T-helper 1 cell (primary cell): ENCODE measurements at regions not wholly inside any gene's neighbourhood (a gene's known extent, or its start where the extent isn't known, plus 50 kb on each side); places are given as distances from the start of the nearest gene placed in this dataset.
"Not testable (repeated sequence)": the region's sequence is repeated elsewhere in the genome, so short reads cannot be mapped to it uniquely, and the experiment has no call there.

Source experiments
- DNase-seq, 5 donors: peaks; one replicate each; pipeline ENCODE4 v3.0.0-alpha.2; 2012 to 2020

DNA sequence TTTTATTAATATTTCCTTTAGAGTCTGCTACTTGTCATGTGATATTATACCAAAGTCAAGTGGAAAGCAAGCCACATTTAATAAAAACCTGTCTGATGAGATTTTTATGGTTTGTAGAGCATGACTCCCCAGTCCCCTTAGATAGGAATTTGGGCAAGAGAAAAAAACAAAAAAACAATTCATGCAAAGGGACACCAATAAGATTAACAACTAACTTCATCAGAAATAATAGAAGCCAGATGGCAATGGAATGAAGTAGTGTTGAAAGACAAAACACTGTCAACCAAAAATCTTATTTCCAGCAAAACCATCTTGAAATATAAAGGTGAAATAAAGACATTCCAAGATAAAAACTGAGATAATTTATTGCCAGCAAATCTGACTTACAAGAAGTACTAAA lies 228.8 kb upstream of the SGCG start:
- DNase-seq, result not testable (repeated sequence)

- DNase-seq, result not testable (repeated sequence)
Measured at GRCh38 chr13:22955147-22955546, 225.6 kb upstream of the SGCG start.

GRCh38 chr13:22956456-22957115 lies 224.2 kb upstream of the SGCG start:
- DNase-seq, result not testable (repeated sequence)

GRCh38 chr13:22959859-22960258 lies 220.9 kb upstream of the SGCG start:
- DNase-seq, result not testable (repeated sequence)

DNA sequence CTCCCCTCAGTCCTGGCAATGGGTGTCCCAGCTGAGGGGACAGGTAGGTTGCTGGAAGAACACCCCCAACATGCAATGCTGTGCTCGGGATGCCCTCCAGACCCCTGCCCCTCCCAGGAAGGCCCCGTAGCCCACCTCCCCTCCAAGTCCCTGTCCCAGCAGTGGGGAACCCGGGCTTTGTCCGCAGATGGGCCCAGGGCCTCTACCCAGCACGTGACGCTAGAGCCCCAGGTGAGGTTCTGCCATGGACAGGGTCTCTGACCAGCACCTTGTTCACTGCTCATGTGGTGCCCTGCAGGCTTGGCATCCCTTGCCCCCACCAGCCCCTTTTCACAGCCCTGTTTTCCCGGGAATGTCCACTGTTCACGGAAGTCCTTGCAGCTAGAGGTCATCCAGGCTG lies 220.0 kb upstream of the SGCG start:
- no peak for DNase-seq

DNA sequence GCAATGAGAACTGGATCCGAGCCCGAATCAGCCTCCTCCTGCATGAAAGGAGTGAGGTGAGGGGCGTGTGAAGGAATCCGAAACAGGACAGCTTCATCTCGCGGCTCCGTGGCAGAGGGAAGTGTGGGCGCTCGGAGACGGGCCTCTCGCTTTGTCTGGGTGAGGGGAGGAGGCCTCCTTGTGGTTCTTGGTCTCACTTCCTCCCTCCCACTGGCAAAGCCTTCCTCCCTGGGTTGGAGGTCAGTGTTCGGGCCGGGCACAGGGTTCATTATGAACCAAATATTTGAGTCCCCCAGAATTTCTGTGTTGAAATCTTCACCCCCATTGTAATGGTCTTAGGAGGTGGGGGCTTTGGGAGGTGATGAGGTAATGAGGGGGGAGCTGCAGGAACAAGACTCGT lies 219.4 kb upstream of the SGCG start:
- DNase-seq, result not testable (repeated sequence)

DNA sequence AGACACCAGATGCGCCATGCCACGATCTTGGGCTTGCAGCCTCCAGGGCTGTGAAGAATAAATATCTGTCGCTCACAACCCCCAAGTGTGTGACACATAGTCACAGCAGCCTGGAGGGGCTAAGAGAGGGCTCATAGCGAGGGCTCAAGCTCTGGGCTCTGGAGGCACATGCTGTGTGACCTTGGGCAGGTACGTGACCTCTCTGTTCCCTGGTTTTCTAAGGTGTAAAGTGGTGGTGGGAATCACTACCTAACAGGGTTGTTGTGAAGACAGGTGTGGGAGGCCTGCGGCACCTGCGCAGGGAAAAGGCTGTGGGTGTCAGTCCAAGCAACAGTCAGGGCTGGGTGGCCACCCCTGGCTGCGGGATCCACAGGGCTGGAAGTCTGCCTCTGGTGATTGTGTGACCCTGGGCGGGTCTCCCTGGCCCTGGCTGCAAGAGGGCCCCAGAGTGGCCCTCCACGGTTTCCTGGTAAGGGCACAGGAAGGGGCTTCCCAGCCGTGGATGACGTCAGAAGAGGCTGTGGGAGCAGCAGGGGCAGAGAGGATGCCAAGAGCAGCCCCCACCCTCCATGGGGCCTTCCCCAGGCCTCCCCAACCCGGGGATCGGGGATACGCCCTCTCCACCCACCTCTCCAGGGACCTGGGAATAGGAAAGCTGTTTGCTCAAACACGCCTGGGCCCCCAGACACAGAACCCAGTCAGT lies 218.8 kb upstream of the SGCG start:
- DNase-seq, result no peak

DNA sequence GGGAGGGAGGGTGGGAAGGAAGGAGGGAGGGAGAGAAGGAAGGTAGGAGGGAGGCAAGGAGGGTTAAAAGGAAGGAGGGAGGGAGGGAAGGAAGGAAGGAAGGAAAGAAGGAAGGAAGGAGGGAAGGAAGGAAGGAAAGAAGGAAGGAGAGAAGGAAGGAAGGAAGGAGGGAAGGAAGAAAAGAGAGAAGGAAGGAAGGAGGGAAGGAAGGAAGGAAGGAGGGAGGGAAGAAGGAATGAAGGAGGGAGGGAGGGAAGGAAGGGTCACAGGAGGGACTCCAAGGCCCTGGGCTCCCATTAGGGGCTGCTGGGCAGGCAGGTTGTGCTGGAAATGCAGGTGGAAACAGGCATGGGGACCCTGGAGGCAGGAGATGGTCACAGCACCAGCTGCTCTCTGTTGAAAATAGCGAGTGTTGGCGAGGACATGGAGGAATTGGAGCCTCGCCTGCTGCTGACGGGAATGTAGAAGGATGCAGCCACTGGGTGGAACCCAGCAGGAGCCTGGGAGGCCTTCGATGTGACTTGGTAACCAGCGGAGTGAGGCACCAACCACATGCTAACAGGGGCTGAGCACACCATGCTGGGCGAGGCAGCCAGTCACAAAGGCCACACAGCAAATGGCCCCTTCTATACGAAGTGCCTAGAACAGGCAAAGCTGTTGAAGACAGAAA lies 217.3 kb upstream of the SGCG start:
- not testable (repeated sequence) for DNase-seq

GRCh38 chr13:22964245-22964966 lies 216.4 kb upstream of the SGCG start:
- DNase-seq, result no peak

DNA sequence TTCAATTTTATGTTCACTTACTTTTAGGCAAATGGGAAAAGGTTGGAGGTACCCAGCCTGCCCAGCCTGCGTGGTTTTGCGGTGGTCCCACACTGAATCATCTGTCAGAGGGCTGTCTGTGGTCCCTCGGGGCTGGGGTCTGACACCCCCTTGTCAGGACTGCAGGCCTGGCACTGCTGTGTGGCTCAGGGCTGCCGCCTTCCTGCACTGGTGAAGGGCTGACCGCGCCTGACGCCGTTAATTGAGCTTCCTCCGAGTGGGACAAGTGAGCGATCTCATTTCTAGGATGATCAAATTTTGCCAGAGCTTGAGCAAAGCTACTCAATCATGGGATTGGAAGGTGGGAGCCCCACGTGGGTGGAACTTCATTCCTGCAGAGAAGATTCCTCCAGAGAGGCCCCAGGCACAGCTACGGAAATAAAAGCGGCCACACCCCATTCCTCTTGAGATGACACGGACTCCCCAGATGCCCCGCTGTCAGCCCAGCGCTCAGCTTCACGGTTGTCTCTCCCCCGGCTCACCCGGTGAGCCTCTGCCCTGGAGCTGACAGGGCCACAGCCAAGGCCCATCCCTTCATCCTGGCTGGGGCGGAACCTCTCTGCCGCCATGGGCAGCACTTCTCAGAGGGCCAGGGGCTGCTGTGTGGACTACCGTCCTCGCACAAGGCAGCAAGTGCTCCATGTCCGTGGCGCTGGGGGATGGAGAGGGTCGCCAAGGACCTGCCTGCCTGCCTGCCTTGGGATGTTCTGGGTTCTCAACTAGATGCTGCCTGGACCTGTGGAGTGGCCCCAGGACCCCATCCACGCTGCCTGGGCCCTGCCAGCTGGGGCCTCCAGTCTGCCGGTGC lies 215.5 kb upstream of the SGCG start:
- DNase-seq, result not testable (repeated sequence)

GRCh38 chr13:22965858-22966239 lies 214.9 kb upstream of the SGCG start:
- not testable (repeated sequence) for DNase-seq

- not testable (repeated sequence) for DNase-seq
Measured at GRCh38 chr13:22966753-22967152, 214.0 kb upstream of the SGCG start.

GRCh38 chr13:22967669-22968068 lies 213.1 kb upstream of the SGCG start:
- no peak for DNase-seq

DNA sequence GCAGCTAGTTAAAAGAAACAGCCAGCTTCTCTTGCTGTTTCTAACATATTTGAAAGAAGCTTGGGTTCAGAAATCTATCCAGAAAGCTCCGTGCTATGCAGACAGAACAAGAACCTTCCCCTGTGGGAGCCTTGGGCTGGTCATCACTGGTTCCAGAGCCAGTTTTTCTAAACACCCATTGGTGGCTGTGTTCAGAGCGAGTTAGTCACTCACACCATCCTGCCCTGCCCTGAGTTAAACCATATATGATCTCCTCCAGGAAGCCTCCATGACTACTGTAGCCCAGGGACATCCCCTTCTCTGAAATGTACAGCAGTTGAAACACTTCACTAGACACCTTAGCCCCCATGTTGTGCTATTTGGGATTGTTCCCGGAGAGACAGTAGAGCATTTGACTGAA lies 200.8 kb upstream of the SGCG start:
- no peak for DNase-seq

DNA sequence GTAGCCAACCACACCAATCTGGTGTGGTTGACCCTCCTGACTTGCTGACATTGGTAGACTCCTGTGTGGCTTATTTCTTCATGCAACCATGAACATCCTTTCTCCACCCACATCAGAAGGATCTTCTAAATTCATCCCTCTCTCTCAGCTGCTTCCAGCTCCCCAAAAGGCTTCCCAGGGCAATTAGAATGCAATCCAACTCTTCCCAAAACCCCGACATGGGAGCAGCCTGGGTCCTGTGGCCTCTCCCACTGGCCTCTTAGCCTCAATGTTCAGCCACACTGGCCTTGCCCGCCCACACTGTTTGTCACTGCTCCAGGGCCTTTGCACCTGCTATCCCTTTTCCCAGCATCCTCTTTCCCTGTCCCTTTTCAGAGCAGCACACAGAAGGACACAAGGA lies 199.8 kb upstream of the SGCG start:
- DNase-seq, result no peak

DNA sequence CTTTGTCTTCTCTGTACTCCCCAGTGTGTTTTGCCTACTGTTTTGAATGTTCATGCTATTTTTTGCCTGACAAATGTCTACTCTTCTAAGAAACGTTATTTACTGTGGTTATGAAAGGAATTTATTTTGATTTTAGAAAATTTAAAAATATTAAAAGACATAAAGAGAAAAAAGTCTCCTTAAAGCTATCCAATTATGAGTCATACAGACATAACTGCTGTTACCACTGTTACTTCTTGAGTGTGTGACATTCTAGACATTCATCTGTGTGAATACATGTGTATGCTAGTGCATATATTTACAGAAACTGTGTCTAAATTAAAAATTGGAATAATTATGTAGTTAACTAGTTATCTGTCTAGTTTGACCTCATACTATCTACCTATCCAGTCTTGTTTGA lies 187.6 kb upstream of the SGCG start:
- DNase-seq, result no peak

GRCh38 chr13:23003446-23003845 lies 177.3 kb upstream of the SGCG start:
- no peak for DNase-seq

GRCh38 chr13:23007426-23007825 lies 173.4 kb upstream of the SGCG start:
- no peak for DNase-seq

DNA sequence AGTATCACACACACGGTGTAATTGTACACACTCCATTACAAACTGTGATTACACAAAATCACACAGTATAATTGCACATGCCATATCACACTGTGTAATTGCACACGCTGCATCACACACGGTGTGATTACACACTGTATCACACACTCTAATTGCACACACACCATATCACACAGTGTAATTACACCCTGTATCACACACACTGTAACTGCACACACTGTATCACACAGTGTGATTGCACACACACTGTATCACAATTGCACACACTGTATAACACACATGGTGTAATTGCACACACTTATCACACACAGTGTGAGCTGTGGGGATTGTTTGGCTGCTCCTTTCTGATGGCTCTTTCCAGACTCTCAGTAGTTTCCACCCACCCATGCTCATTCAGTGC lies 162.6 kb upstream of the SGCG start:
- DNase-seq, result no peak

- DNase-seq, result peak in 2 of 5 donors; percentile 11 to 46
Measured at GRCh38 chr13:23020246-23020843, 160.4 kb upstream of the SGCG start.

GRCh38 chr13:23021906-23022305 lies 158.9 kb upstream of the SGCG start:
- no peak for DNase-seq

GRCh38 chr13:23022704-23023103 lies 158.1 kb upstream of the SGCG start:
- DNase-seq, result no peak
